ENCODE measurements at regions not wholly inside any gene's neighbourhood (a gene's known extent, or its start where the extent isn't known, plus 50 kb on each side); places are given as distances from the start of the nearest gene placed in this dataset.

DNA sequence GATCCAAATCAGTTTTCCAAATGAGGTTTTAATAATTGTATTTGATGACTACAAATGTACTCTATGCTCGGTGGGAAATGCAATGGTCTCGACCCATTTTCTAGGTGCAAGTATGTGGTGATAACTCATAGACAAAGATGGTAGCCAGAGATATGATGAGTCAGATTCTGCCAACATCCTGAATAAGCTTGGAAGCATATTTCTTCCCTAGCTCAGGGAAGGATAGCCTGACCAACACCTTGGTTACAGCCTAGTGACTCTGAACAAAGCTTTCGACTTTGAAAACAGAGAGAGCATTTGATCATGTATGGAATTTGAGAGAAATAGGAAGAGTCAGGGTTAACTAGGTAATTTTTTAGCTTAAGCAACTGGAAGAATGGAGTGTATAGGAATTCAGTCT, 128.3 kb upstream of the MYOCD start:
- ChIA-PET CTCF (interaction anchor here (0.5 to 1.1 kb wide), 3 partner anchors 9 to 1920 kb away, joined by 3 to 10 read pairs (median 3); no protein-coding TSS in a partner anchor), POLR2A (no interaction called here)
- no peak overlapping the region for H3K27ac Mint-ChIP-seq (ENCODE audit: low read depth, unreplicated experiment)
- intact Hi-C loops (cut with micrococcal nuclease), result no loop called here
- no TSS peak for BruUV-seq (replicated peaks)
- TF ChIP-seq, protein P1, sequence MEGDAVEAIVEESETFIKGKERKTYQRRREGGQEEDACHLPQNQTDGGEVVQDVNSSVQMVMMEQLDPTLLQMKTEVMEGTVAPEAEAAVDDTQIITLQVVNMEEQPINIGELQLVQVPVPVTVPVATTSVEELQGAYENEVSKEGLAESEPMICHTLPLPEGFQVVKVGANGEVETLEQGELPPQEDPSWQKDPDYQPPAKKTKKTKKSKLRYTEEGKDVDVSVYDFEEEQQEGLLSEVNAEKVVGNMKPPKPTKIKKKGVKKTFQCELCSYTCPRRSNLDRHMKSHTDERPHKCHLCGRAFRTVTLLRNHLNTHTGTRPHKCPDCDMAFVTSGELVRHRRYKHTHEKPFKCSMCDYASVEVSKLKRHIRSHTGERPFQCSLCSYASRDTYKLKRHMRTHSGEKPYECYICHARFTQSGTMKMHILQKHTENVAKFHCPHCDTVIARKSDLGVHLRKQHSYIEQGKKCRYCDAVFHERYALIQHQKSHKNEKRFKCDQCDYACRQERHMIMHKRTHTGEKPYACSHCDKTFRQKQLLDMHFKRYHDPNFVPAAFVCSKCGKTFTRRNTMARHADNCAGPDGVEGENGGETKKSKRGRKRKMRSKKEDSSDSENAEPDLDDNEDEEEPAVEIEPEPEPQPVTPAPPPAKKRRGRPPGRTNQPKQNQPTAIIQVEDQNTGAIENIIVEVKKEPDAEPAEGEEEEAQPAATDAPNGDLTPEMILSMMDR (IDR thresholded peaks at IDR 0.05; ENCODE audit: unreplicated experiment), result no peak
- peaks cover 11% of the 10 kb centered on the region for H3K27me3 Mint-ChIP-seq (ENCODE audit: insufficient read depth, unreplicated experiment)
- no peak for DNase-seq (ENCODE audit: unreplicated experiment)
- no peak overlapping the region for H3K4me3 Mint-ChIP-seq (ENCODE audit: unreplicated experiment)
- H3K4me1 Mint-ChIP-seq (ENCODE audit: insufficient read depth, unreplicated experiment), result no peaks in the 10 kb centered on the region
- peaks cover 8% of the 10 kb centered on the region for H3K9me3 Mint-ChIP-seq (ENCODE audit: unreplicated experiment)
- H3K36me3 Mint-ChIP-seq (ENCODE audit: insufficient read depth, unreplicated experiment), result no peaks in the 10 kb centered on the region

DNA sequence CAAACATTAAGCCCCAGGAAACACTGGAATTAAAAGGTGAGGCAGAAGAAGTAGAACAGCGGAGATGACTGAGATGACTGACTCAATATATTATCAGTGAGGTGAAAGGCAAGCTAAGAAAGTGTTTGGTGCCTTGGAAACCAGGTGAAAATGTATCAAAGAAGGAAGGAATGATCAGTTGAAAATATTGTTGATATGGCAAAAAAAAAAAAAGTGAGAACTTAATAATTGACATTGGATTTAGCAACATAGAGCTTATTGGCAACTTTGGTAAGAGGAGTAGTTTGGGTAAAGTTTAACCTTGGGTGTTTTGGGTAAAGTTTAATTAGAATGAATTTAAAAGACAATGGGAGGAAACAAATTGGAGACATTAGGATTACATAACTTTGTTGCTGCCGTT, 127.7 kb upstream of the MYOCD start:
- ChIA-PET CTCF (interaction anchor here (0.6 to 1.1 kb wide), 3 partner anchors 8 to 203 kb away, joined by 3 to 10 read pairs (median 3); no protein-coding TSS in a partner anchor), POLR2A (no interaction called here)
- Mint-ChIP-seq H3K9me3 (ENCODE audit: unreplicated experiment) (peaks cover 8% of the 10 kb centered on the region), H3K4me3 (ENCODE audit: unreplicated experiment) (no peak overlapping the region), H3K27ac (ENCODE audit: low read depth, unreplicated experiment) (no peak overlapping the region), H3K27me3 (ENCODE audit: insufficient read depth, unreplicated experiment) (peaks cover 7% of the 10 kb centered on the region), H3K4me1 (ENCODE audit: insufficient read depth, unreplicated experiment) (no peaks in the 10 kb centered on the region), H3K36me3 (ENCODE audit: insufficient read depth, unreplicated experiment) (no peaks in the 10 kb centered on the region)
- BruUV-seq (replicated peaks), result no TSS peak
- DNase-seq (ENCODE audit: unreplicated experiment), result no peak
- TF ChIP-seq, protein P1 (IDR thresholded peaks at IDR 0.05; ENCODE audit: unreplicated experiment), result no peak
- intact Hi-C loops (cut with micrococcal nuclease), result no loop called here

DNA sequence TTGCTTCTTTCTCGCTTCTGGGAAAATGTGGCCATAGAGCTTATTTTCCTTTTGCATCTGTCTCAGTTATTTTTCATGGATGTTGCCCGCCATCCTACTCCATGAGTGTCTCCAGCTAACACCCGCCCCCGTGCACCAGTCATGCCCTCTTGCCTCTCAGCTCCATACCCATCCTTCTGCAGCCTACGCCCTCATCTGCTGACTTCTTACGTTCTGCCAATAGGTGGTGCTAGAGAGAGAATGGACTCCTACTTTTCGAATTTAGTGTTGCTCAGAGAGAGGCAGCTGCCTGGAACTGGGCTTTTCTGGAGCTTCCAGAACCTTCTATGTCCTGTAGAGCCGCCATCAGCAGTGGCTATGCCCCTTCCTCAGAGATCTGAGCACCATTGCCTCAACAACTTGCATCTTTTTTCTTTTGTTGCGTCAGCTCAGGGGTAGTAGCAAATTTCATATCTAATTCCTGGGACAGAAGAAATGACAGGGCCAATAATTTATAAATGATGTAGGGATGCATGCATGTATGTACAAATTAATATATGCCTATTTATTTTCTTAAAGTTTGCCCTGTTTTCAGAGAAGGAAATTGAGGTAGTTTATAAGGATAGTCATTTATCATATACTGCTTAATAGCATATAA, 119.7 kb upstream of the MYOCD start:
- BruUV-seq (replicated peaks), result no TSS peak
- POLR2A ChIA-PET, result interaction anchor here (0.7 kb wide), 1 partner anchor 460 kb away, joined by 3 read pairs; no protein-coding TSS in a partner anchor

DNA sequence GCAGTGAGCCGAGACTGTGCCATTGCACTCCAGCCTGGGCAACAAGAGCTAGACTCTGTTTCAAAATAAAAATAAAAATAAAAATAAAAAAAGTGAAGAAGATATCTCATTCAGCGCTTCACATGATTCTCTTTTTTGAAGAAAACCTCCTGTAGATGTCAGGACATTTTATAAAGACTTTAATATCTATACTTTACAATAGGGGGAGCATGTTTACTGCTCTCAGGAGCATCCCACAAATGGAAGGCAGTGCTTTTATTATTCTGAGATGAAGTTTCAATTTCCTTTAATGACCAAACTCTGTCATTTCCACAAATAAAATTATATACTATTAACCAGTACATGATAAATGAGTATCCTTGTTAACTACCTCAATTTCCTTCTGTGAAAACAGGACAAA, 118.7 kb upstream of the MYOCD start:
- POLR2A ChIA-PET, result no interaction called here
- intact Hi-C loops (cut with micrococcal nuclease), result loop anchor here (2.0 to 10.0 kb wide), 4 partner anchors 120 to 458 kb away; no protein-coding TSS in a partner anchor
- no TSS peak for BruUV-seq (replicated peaks)
- Mint-ChIP-seq H3K27me3 (ENCODE audit: insufficient read depth, unreplicated experiment) (peaks cover 41% of the 10 kb centered on the region), H3K36me3 (ENCODE audit: insufficient read depth, unreplicated experiment) (no peaks in the 10 kb centered on the region), H3K27ac (ENCODE audit: low read depth, unreplicated experiment) (no peak overlapping the region), H3K9me3 (ENCODE audit: unreplicated experiment) (no peaks in the 10 kb centered on the region), H3K4me1 (ENCODE audit: insufficient read depth, unreplicated experiment) (no peaks in the 10 kb centered on the region), H3K4me3 (ENCODE audit: unreplicated experiment) (no peak overlapping the region)
- TF ChIP-seq, protein P1 (IDR thresholded peaks at IDR 0.05; ENCODE audit: unreplicated experiment), result no peak
- no peak for DNase-seq (ENCODE audit: unreplicated experiment)
- CTCF ChIA-PET, result interaction anchor here (0.9 to 3.9 kb wide), 14 partner anchors 9 to 456 kb away, joined by 3 to 37 read pairs (median 10); no protein-coding TSS in a partner anchor

More for the DNA sequence above, 119.7 kb upstream of the MYOCD start:
- Mint-ChIP-seq H3K36me3 (ENCODE audit: insufficient read depth, unreplicated experiment) (no peaks in the 10 kb centered on the region), H3K4me1 (ENCODE audit: insufficient read depth, unreplicated experiment) (no peaks in the 10 kb centered on the region), H3K27me3 (ENCODE audit: insufficient read depth, unreplicated experiment) (peaks cover 33% of the 10 kb centered on the region), H3K9me3 (ENCODE audit: unreplicated experiment) (no peaks in the 10 kb centered on the region), H3K27ac (ENCODE audit: low read depth, unreplicated experiment) (no peak overlapping the region), H3K4me3 (ENCODE audit: unreplicated experiment) (no peak overlapping the region)
- TF ChIP-seq, protein P1 (IDR thresholded peaks at IDR 0.05; ENCODE audit: unreplicated experiment), result peak; percentile 52
- DNase-seq (ENCODE audit: unreplicated experiment), result peak; percentile 67
- intact Hi-C loops (cut with micrococcal nuclease), result loop anchor here (2.0 to 10.0 kb wide), 4 partner anchors 121 to 459 kb away; no protein-coding TSS in a partner anchor
- CTCF ChIA-PET, result interaction anchor here (0.5 to 3.9 kb wide), 74 partner anchors 8 to 1233 kb away, joined by 3 to 37 read pairs (median 4); partner anchors contain the start of gene MYOCD

Measured in MCF 10A (cell line).